Pancreas (tissue), 10 donors: ENCODE measurements at regions not wholly inside any gene's neighbourhood (a gene's known extent, or its start where the extent isn't known, plus 50 kb on each side); places are given as distances from the start of the nearest gene placed in this dataset.

ENCODE experiments used
- ATAC-seq, 4 donors: fragments of 200-7000 bp; cut with Tn5 transposase; one replicate each; pipeline versions ENCODE4 v1.8.0 to v1.9.1; 2020; ENCODE audit warnings: mild to moderate bottlenecking in 4 of 4, moderate library complexity in 4 of 4
- DNase-seq, 6 donors: peaks; one replicate each; pipeline ENCODE4 v3.0.0-alpha.2; 2020
- FAIRE-seq: peaks from 2 replicates; lab custom pipeline; 2012; peaks lifted over from hg19 to GRCh38; lab: Jason Lieb, UNC
- H3K27ac ChIP-seq, 4 donors: fragments of 200-600 bp; sonication (generic); 1 replicate in 3 of 4; 2 replicates in 1 of 4; pipeline versions ENCODE4 v1.5.0 to v1.8.0; 2020
- H3K27me3 ChIP-seq, 4 donors: fragments of 200-600 bp; one replicate each; pipeline ENCODE4 v1.8.0; 2021
- H3K36me3 ChIP-seq, 3 donors: fragments of 200-600 bp; sonication (generic) in 1 of 3; one replicate each; pipeline versions ENCODE4 v1.5.0 to v1.8.0; 2020 to 2021
- H3K4me1 ChIP-seq, 3 donors: fragments of 200-600 bp; one replicate each; pipeline ENCODE4 v1.8.0; 2021
- H3K4me3 ChIP-seq, 4 donors: fragments of 200-600 bp; sonication (generic) in 2 of 4; one replicate each; pipeline versions ENCODE4 v1.5.0 to v1.8.0; 2020 to 2021
- H3K9me3 ChIP-seq, 4 donors: fragments of 200-600 bp; one replicate each; pipeline ENCODE4 v1.8.0; 2021
- CTCF ChIP-seq, 4 donors: fragments of 200-600 bp; sonication (generic) in 3 of 4; IDR thresholded peaks; one replicate each; pipeline versions ENCODE4 v1.5.0 to v1.8.0; 2021; ENCODE audit warnings: antibody characterized with exemption in 4 of 4
- WGBS, 2 donors: extraction: QIAGEN DNeasy Blood & Tissue Kit; methylation state at CpG; one replicate each; pipeline ENCODE4 v1.1.7; 2013; 5-methylcytosine and 5-hydroxymethylcytosine counted together
- intact Hi-C, 3 donors: fragments of 100-400 bp; cut with DNase I; formaldehyde crosslinking; loops; one replicate each; pipeline versions ENCODE4 v1.11.1 to v1.14.2; 2022
- donor health status: healthy with polysubstance abuse.
- donor health status: DM: no; HTN: no; CAD: no; lungs with moderate emphysema.
- donor health status: DM: no; HTN: no; CAD: no.
- donor health status: control.
- donor health status: control.
- donor health status: Bipolar disorder and iron deficiency.
- donor health status: DM: yes; HTN: yes; CAD: no.
- donor health status: DM: no; HTN: no; CAD: no.
- donor health status: DM: no; HTN: no; CAD: no.
- donor health status: DM: yes; HTN: yes; CAD: no.

GRCh38 chr1:229105822-229106525 is 164.9 kb upstream of the RAB4A start:
- Histone ChIP-seq H3K27ac (no peak overlapping the region), H3K4me1 (peaks cover 12 to 13% (median 12%) of the 10 kb centered on the region in 3 donors), H3K9me3 (no peaks in the 10 kb centered on the region), H3K4me3 (no peak overlapping the region), H3K27me3 (no peaks in the 10 kb centered on the region), H3K36me3 (no peaks in the 10 kb centered on the region)
- peak in 1 of 6 donors; percentile 4 for DNase-seq
- no peak for FAIRE-seq
- ATAC-seq = no peak
- intact Hi-C loops = no loop called here
- no peak for TF ChIP-seq CTCF (IDR thresholded peaks at IDR 0.05)
- WGBS, 2 donors = 84 to 85% methylated on average over 11 of the region's 11 CpGs

- Histone ChIP-seq H3K4me3 (no peak overlapping the region), H3K9me3 (no peaks in the 10 kb centered on the region), H3K27me3 (no peaks in the 10 kb centered on the region), H3K36me3 (no peaks in the 10 kb centered on the region), H3K27ac (no peak overlapping the region), H3K4me1 (peaks cover 12 to 18% (median 15%) of the 10 kb centered on the region in 3 donors)
- intact Hi-C loops = no loop called here
- ATAC-seq = no peak
- DNase-seq = no peak
- no peak for FAIRE-seq
- TF ChIP-seq CTCF (IDR thresholded peaks at IDR 0.05) = no peak
- 82 to 86% methylated on average over 7 of the region's 7 CpGs for WGBS, 2 donors
Observed at GRCh38 chr1:229106526-229107125, 164.3 kb upstream of the RAB4A start.

- ATAC-seq = peak in 2 of 4 donors; percentile 24 to 30
Observed at GRCh38 chr1:229107304-229107815, 163.6 kb upstream of the RAB4A start.

GRCh38 chr1:229107972-229108371 is 162.9 kb upstream of the RAB4A start:
- Histone ChIP-seq H3K4me3 (no peak overlapping the region), H3K9me3 (no peaks in the 10 kb centered on the region), H3K27me3 (no peaks in the 10 kb centered on the region), H3K36me3 (no peaks in the 10 kb centered on the region), H3K27ac (no peak overlapping the region), H3K4me1 (peaks cover 17 to 25% (median 23%) of the 10 kb centered on the region in 3 donors)
- intact Hi-C loops = no loop called here
- ATAC-seq = no peak
- no peak for DNase-seq
- FAIRE-seq = no peak
- TF ChIP-seq CTCF (IDR thresholded peaks at IDR 0.05) = no peak
- 93 to 97% methylated on average over 2 of the region's 2 CpGs for WGBS, 2 donors

More at GRCh38 chr1:229107304-229107815, 163.6 kb upstream of the RAB4A start:
- DNase-seq (no peak), FAIRE-seq (no peak)
- intact Hi-C loops = no loop called here
- WGBS, 2 donors = 53 to 62% methylated on average over 6 of the region's 6 CpGs
- Histone ChIP-seq H3K36me3 (no peaks in the 10 kb centered on the region), H3K4me3 (no peak overlapping the region), H3K27me3 (no peaks in the 10 kb centered on the region), H3K4me1 (peaks cover 16 to 24% (median 21%) of the 10 kb centered on the region in 3 donors), H3K27ac (no peak overlapping the region), H3K9me3 (no peaks in the 10 kb centered on the region)
- TF ChIP-seq CTCF (IDR thresholded peaks at IDR 0.05) = no peak
